ENCODE measurements at regions not wholly inside any gene's neighbourhood (a gene's known extent, or its start where the extent isn't known, plus 50 kb on each side); places are given as distances from the start of the nearest gene placed in this dataset.
"Not testable (repeated sequence)": the region's sequence is repeated elsewhere in the genome, so short reads cannot be mapped to it uniquely, and the experiment has no call there.

DNA sequence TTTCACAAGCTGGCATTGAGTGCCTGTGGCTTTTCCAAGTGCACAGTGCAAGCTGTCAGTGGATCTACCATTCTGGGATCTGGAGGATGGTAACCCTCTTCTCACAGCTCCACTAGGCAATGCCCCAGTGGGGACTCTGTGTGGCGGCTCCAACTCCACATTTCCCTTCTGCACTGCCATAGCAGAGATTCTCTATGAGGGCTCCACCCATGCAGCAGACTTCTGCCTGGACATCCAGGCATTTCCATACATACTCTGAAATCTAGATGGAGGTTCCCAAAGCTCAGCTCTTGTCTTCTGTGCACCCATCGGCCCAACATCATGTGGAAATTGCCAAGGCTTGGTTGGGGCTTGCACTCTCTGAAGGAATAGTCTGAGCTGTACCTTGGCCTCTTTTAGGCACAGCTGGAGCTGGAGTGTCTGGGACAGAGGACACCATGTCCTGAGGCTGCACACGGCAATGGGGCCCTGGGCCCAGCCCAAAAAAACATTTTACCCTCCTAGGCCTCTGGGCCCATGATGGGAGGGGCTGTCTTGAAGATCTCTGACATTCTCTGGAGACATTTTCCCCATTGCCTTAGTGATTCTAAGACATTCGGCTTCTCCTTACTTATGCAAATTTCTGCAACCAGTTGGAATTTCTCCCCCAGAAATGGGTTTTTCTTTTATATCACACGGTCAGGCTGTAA is 313.3 kb upstream of the SFSWAP start:
- H3K27ac Mint-ChIP-seq = no peak overlapping the region
- H3K4me3 Mint-ChIP-seq = no peak overlapping the region
- H3K4me1 Mint-ChIP-seq = no peaks in the 10 kb centered on the region
- H3K27me3 Mint-ChIP-seq (ENCODE audit: low read depth) = peaks cover 12% of the 10 kb centered on the region
- TF ChIP-seq, protein P1, sequence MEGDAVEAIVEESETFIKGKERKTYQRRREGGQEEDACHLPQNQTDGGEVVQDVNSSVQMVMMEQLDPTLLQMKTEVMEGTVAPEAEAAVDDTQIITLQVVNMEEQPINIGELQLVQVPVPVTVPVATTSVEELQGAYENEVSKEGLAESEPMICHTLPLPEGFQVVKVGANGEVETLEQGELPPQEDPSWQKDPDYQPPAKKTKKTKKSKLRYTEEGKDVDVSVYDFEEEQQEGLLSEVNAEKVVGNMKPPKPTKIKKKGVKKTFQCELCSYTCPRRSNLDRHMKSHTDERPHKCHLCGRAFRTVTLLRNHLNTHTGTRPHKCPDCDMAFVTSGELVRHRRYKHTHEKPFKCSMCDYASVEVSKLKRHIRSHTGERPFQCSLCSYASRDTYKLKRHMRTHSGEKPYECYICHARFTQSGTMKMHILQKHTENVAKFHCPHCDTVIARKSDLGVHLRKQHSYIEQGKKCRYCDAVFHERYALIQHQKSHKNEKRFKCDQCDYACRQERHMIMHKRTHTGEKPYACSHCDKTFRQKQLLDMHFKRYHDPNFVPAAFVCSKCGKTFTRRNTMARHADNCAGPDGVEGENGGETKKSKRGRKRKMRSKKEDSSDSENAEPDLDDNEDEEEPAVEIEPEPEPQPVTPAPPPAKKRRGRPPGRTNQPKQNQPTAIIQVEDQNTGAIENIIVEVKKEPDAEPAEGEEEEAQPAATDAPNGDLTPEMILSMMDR (IDR thresholded peaks at IDR 0.05; ENCODE audit: unreplicated experiment in 3 of 3) = no peak
- no peaks in the 10 kb centered on the region for H3K36me3 Mint-ChIP-seq (ENCODE audit: low read depth)
- peaks cover 17% of the 10 kb centered on the region for H3K9me3 Mint-ChIP-seq

DNA sequence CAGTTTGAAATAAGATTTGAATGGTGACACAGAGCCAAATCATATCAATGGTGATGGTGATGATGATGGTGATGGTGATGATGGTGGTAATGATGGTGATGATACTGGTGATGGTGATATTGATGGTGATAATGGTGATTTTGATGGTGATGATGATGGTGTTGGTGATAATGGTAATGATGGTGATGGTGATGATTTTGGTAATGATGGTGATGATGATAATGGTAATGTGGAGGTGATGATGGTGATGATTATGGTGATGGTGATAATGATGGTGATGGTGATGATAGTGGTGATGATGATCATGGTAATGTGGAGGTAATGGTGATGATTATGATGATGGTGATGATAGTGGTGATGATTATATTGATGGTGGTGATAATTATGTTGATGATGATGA is 311.9 kb upstream of the SFSWAP start:
- Mint-ChIP-seq H3K4me1 (no peaks in the 10 kb centered on the region), H3K4me3 (no peak overlapping the region), H3K9me3 (peaks cover 16% of the 10 kb centered on the region), H3K36me3 (ENCODE audit: low read depth) (no peaks in the 10 kb centered on the region), H3K27ac (no peak overlapping the region), H3K27me3 (ENCODE audit: low read depth) (peaks cover 16% of the 10 kb centered on the region)
- TF ChIP-seq, protein P1 (IDR thresholded peaks at IDR 0.05; ENCODE audit: unreplicated experiment in 3 of 3) = no peak

DNA sequence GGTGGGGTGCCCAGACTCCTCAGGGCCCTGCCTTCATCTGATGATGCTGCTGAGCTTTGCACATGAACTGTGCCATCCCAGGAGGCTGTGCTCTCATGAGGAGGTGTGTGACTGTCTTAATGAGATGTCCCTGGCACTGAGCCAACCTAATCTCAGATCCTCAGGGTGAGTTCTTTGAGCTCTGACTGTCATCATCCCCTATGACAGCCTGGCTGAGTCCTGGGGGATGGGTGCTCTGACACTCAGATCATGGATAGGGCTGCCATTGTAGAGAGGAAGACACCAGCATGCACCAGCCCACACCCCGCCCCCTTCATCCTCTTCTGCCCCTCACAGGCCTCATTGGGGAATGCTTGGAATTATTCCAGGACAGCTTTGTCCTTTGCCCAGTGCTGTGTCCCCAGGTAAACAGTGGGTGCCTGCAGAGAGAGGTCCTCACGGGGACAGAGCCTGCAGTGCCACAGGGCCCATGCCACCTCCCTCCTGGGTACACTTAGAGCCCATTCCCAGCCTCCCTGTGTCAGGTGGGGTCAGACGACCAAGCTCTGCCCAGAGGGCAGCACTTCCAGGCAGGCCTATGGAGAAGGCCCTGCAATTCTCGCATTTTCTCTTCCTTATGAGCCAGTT is 310.1 kb upstream of the SFSWAP start:
- Mint-ChIP-seq H3K27me3 (ENCODE audit: low read depth) (peaks cover 16% of the 10 kb centered on the region), H3K9me3 (peaks cover 15% of the 10 kb centered on the region)
- not testable (repeated sequence) for H3K27ac Mint-ChIP-seq; H3K4me3 Mint-ChIP-seq; H3K4me1 Mint-ChIP-seq; H3K36me3 Mint-ChIP-seq (ENCODE audit: low read depth)

DNA sequence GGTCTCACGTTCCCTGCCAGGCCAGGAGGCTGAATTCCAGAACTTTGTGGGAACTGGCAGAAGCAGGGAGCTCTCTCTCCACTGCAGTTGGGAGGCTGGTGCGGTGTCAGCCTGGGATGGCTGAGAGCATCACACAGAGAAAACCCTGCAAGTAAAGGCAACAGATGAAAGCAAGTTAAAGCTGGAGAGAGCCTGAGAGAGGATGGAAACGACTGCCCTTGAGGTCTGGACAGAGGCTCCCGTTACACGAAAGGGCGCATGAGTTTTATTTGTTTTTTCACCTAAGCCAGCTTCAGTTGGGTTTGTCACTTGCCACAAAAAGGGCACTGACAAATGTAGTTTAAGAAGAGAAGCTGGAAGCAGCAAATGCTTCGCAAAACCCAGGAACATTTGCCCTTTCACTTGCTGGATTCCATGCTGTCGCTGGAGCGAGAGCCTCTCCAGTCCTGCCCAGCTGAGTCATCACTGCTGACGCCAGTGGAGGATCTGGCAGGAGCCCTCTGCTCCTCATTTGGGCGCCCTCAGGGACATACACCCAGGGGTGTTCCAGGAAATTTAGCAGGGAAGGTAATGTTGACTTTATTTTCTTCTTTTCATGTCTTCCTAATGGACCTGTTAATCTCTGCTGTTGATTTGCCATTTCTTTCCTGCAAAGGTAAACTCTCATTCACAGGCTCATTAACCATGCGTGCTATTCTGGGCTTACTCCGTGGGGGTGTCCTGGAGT is 308.8 kb upstream of the SFSWAP start:
- not testable (repeated sequence) for H3K4me3 Mint-ChIP-seq; H3K36me3 Mint-ChIP-seq (ENCODE audit: low read depth); H3K27ac Mint-ChIP-seq; H3K4me1 Mint-ChIP-seq
- peaks cover 28% of the 10 kb centered on the region for H3K27me3 Mint-ChIP-seq (ENCODE audit: low read depth)
- peaks cover 18% of the 10 kb centered on the region for H3K9me3 Mint-ChIP-seq

DNA sequence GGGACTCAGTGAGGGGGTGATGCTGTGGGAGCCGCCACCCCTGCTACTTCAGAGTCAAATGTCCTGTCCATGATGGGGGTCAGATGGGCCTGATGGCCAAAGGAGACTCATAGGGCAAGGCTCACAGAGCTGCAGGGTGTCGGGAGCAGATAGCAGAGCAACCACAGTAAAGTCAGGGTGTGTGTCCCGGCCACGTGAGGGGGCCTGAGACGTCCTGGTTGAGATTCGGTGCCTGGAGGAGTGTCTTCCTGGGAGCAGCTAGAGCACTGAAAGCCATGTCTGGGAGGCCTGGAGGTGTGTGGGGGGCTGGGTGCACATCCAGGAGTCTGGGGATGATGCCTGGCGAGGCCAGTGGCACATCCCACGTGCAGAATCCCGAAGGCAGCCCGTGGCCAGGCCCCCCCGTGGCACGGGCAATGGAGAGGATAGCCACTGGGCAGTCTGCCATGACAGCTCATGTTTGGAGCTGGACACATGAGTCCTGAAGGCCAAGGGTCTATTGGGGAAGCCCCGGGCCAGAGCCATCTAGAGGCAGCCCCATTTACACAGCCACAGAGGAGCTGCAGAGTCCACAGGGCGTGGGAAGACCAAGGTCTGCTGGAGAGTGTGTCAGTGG is 308.0 kb upstream of the SFSWAP start:
- peaks cover 31% of the 10 kb centered on the region for H3K27me3 Mint-ChIP-seq (ENCODE audit: low read depth)
- peaks cover 17% of the 10 kb centered on the region for H3K9me3 Mint-ChIP-seq
- no peak overlapping the region for H3K4me3 Mint-ChIP-seq
- no peak overlapping the region for H3K27ac Mint-ChIP-seq
- H3K4me1 Mint-ChIP-seq = no peaks in the 10 kb centered on the region
- TF ChIP-seq, protein P1 (IDR thresholded peaks at IDR 0.05; ENCODE audit: unreplicated experiment in 3 of 3) = no peak
- no peaks in the 10 kb centered on the region for H3K36me3 Mint-ChIP-seq (ENCODE audit: low read depth)

DNA sequence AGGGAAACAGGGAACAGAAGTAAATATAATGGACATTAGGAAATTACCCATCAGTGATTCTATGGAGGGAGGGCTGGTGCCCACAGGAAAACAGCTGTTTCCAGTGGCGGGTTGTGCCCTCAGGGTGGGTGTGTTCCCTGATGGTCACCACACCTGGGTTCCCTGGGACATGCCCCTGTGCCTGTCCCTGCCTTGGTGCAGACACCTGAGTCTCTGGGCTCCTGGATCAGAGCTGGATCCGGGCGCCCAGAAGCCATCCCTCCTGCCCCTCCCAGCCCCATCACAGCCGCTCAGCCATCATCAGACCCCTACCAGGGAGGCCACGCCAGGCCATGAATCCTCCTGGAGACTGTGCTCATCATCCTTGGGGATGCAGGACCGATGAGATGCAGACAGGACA is 307.2 kb upstream of the SFSWAP start:
- TF ChIP-seq, protein P1 (IDR thresholded peaks at IDR 0.05; ENCODE audit: unreplicated experiment in 3 of 3) = no peak
- Mint-ChIP-seq H3K27me3 (ENCODE audit: low read depth) (peaks cover 31% of the 10 kb centered on the region), H3K4me1 (no peaks in the 10 kb centered on the region), H3K36me3 (ENCODE audit: low read depth) (no peaks in the 10 kb centered on the region), H3K9me3 (peaks cover 10% of the 10 kb centered on the region), H3K4me3 (no peak overlapping the region), H3K27ac (no peak overlapping the region)
